T-helper 1 cell treated with Interleukin-12 subunit alpha and Interleukin-12 subunit beta and Interleukin-4 antibody, amounts not matched to agents 30 μg/mL and 1 μg/mL, for 36 hours (primary cell): ENCODE measurements at regions not wholly inside any gene's neighbourhood (a gene's known extent, or its start where the extent isn't known, plus 50 kb on each side); places are given as distances from the start of the nearest gene placed in this dataset.

Experiments used
- H3K27ac Mint-ChIP-seq: one replicate; pipeline ENCODE4 v1.8.0; 2021; ENCODE audit warnings: mild to moderate bottlenecking, mixed read lengths
- H3K27me3 Mint-ChIP-seq: one replicate; pipeline ENCODE4 v1.8.0; 2021; ENCODE audit warnings: low read depth, mixed read lengths
- H3K36me3 Mint-ChIP-seq: one replicate; pipeline ENCODE4 v1.8.0; 2021; ENCODE audit warnings: low read depth, mixed read lengths
- H3K4me1 Mint-ChIP-seq: one replicate; pipeline ENCODE4 v1.8.0; 2021; ENCODE audit warnings: low read depth, mixed read lengths
- H3K4me3 Mint-ChIP-seq: one replicate; pipeline ENCODE4 v1.8.0; 2021; ENCODE audit warnings: mild to moderate bottlenecking, moderate library complexity, mixed read lengths
- H3K9me3 Mint-ChIP-seq: one replicate; pipeline ENCODE4 v1.8.0; 2021; ENCODE audit warnings: mixed read lengths

DNA sequence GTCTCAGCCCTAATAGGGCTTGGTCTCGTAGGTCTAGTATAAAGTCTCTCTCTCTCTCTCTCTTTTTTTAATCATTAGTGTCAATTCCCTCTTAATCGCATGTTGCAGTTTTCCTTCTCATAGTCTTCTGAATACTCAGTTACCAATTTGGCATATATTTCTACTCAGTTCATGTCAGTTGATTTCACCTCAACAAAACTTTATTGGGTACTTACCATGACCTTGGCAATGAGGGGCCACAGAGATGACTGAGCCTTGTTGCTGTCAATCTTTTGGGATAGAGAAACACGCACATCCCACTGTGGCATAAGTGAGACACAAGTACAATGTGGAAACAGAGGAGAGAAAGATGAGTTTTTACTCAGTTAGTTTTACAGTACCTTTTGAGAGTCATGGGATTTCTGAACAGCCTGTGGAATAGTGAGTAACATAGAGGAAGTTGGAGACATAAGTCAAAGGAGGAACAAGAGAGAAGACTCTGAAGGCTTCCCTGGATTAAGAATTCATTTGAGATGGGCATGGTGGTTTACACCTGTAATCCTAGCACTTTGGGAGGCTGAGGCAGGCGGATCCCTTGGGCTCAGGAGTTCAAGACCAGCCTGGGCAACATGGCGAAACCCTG is 150.2 kb upstream of the CBLB start:
- no peaks in the 10 kb centered on the region for H3K4me1 Mint-ChIP-seq
- H3K27me3 Mint-ChIP-seq, result no peaks in the 10 kb centered on the region
- H3K4me3 Mint-ChIP-seq, result no peak overlapping the region
- H3K9me3 Mint-ChIP-seq, result peaks cover 14% of the 10 kb centered on the region
- H3K36me3 Mint-ChIP-seq, result peaks cover 5% of the 10 kb centered on the region
- H3K27ac Mint-ChIP-seq, result no peak overlapping the region

GRCh38 chr3:106022913-106023312 is 154.1 kb upstream of the CBLB start:
- Mint-ChIP-seq H3K4me3 (no peak overlapping the region), H3K27ac (no peak overlapping the region), H3K36me3 (peaks cover 7% of the 10 kb centered on the region), H3K4me1 (no peaks in the 10 kb centered on the region), H3K9me3 (peaks cover 10% of the 10 kb centered on the region), H3K27me3 (no peaks in the 10 kb centered on the region)

GRCh38 chr3:106025151-106025722 is 156.4 kb upstream of the CBLB start:
- Mint-ChIP-seq H3K9me3 (peaks cover 4% of the 10 kb centered on the region), H3K27me3 (no peaks in the 10 kb centered on the region), H3K36me3 (peaks cover 3% of the 10 kb centered on the region), H3K4me3 (no peak overlapping the region), H3K27ac (no peak overlapping the region), H3K4me1 (no peaks in the 10 kb centered on the region)

DNA sequence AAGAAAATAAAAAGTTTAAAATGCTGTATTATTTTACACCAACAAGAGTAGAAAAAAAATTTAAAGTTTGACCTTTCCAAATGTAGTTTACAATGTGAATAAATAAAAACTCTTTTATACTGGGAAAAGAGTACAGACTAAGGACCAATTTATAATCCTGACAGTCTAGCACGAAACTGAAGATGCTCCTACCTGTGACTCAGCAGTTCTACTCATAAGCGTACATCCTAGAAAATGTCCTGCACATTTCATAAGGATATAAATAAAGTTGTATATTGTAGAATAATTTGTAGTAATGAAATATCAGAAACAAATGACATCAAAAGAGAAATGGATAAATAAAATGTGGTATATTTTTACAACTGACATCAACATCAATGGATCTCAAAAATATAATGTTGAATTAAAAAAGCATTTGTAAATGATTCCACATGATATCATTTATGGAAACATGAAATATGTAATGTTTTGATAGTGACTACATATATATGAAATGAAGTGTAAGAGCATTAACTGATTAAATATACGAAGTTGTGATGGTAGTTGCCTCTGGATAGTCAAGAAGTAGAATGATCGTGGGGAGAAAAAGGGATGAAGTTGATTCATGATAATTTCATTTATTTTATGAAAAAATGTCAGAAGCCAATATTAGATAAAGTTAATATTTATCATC is 161.3 kb upstream of the CBLB start:
- peaks cover 2% of the 10 kb centered on the region for H3K36me3 Mint-ChIP-seq
- H3K4me3 Mint-ChIP-seq, result no peak overlapping the region
- no peaks in the 10 kb centered on the region for H3K27me3 Mint-ChIP-seq
- H3K27ac Mint-ChIP-seq, result no peak overlapping the region
- peaks cover 5% of the 10 kb centered on the region for H3K4me1 Mint-ChIP-seq
- peaks cover 6% of the 10 kb centered on the region for H3K9me3 Mint-ChIP-seq

DNA sequence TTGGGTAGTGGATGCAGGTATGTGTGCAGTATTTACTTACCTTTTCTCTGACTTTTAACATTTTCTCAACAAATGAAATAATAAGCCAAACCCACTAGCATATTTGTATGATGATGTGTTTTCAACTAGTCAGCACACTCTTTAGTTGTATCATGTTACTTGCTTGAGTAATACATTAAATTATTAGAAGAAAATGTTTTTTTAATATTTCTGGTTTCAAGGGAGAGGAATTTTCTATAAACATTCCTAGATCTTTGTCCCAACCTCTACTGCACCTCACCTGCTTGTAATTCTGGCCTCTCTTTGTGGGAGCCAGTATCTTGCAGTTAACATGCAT is 161.8 kb upstream of the CBLB start:
- H3K36me3 Mint-ChIP-seq, result peaks cover 2% of the 10 kb centered on the region
- H3K27ac Mint-ChIP-seq, result no peak overlapping the region
- H3K9me3 Mint-ChIP-seq, result peaks cover 6% of the 10 kb centered on the region
- no peaks in the 10 kb centered on the region for H3K27me3 Mint-ChIP-seq
- H3K4me1 Mint-ChIP-seq, result peaks cover 5% of the 10 kb centered on the region
- no peak overlapping the region for H3K4me3 Mint-ChIP-seq

GRCh38 chr3:106032479-106032878 is 163.7 kb upstream of the CBLB start:
- H3K4me3 Mint-ChIP-seq, result no peak overlapping the region
- peaks cover 5% of the 10 kb centered on the region for H3K4me1 Mint-ChIP-seq
- no peak overlapping the region for H3K27ac Mint-ChIP-seq
- no peaks in the 10 kb centered on the region for H3K36me3 Mint-ChIP-seq
- peaks cover 6% of the 10 kb centered on the region for H3K9me3 Mint-ChIP-seq
- H3K27me3 Mint-ChIP-seq, result no peaks in the 10 kb centered on the region

GRCh38 chr3:106033654-106034053 is 164.8 kb upstream of the CBLB start:
- H3K4me1 Mint-ChIP-seq, result peaks cover 5% of the 10 kb centered on the region

GRCh38 chr3:106034313-106034712 is 165.5 kb upstream of the CBLB start:
- Mint-ChIP-seq H3K27ac (no peak overlapping the region), H3K4me3 (no peak overlapping the region), H3K9me3 (peaks cover 7% of the 10 kb centered on the region), H3K4me1 (peaks cover 5% of the 10 kb centered on the region), H3K27me3 (no peaks in the 10 kb centered on the region), H3K36me3 (no peaks in the 10 kb centered on the region)

More at GRCh38 chr3:106033654-106034053, 164.8 kb upstream of the CBLB start:
- no peak overlapping the region for H3K4me3 Mint-ChIP-seq
- H3K9me3 Mint-ChIP-seq, result peaks cover 7% of the 10 kb centered on the region
- H3K27ac Mint-ChIP-seq, result no peak overlapping the region
- no peaks in the 10 kb centered on the region for H3K36me3 Mint-ChIP-seq
- H3K27me3 Mint-ChIP-seq, result no peaks in the 10 kb centered on the region

DNA sequence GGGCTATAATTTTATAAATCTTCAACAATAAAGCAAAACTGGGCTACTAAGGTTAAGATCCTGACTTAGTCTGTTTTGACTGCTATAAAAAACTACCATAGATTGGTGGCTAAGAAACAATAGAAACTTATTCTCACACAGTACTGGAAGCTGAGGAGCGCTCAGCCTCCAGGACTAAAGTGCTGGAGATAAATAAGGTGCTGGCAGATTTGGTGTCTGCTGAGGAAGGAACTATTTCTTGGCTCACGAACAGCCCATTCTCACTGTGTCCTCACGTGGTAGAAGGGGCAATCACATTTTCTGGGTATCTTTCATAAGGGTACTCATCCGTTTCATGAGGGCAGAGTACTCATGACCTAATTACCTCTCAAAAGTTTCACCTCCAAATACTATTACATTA is 166.8 kb upstream of the CBLB start:
- H3K36me3 Mint-ChIP-seq, result peaks cover 2% of the 10 kb centered on the region
- no peak overlapping the region for H3K4me3 Mint-ChIP-seq
- H3K9me3 Mint-ChIP-seq, result peaks cover 15% of the 10 kb centered on the region
- H3K4me1 Mint-ChIP-seq, result peaks cover 7% of the 10 kb centered on the region
- H3K27me3 Mint-ChIP-seq, result no peaks in the 10 kb centered on the region
- no peak overlapping the region for H3K27ac Mint-ChIP-seq

GRCh38 chr3:106036696-106037095 is 167.9 kb upstream of the CBLB start:
- Mint-ChIP-seq H3K27me3 (no peaks in the 10 kb centered on the region), H3K4me1 (peaks cover 7% of the 10 kb centered on the region), H3K27ac (no peak overlapping the region), H3K9me3 (peaks cover 15% of the 10 kb centered on the region), H3K36me3 (peaks cover 2% of the 10 kb centered on the region), H3K4me3 (no peak overlapping the region)

DNA sequence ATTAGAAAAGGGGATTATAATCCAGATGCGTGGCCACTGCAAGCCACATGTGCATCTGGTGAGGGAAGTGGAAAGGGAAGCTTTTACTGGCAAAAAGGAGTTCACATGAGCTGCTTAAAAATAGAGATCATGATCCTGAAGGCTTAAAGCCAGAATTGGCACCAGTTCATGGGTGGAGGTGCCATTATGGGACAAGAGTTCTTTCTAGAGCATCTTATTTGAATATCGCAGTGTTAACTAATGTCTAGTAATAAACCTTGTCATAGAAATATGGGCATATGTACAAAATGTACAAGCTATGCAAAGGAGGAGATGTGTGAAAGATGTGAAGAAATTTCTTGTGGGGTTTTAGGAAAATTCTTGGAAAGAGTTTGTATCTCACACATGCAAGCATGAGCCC is 178.4 kb upstream of the CBLB start:
- Mint-ChIP-seq H3K4me1 (peaks cover 5% of the 10 kb centered on the region), H3K9me3 (peaks cover 29% of the 10 kb centered on the region), H3K27me3 (no peaks in the 10 kb centered on the region), H3K4me3 (no peak overlapping the region), H3K27ac (no peak overlapping the region), H3K36me3 (peaks cover 12% of the 10 kb centered on the region)

DNA sequence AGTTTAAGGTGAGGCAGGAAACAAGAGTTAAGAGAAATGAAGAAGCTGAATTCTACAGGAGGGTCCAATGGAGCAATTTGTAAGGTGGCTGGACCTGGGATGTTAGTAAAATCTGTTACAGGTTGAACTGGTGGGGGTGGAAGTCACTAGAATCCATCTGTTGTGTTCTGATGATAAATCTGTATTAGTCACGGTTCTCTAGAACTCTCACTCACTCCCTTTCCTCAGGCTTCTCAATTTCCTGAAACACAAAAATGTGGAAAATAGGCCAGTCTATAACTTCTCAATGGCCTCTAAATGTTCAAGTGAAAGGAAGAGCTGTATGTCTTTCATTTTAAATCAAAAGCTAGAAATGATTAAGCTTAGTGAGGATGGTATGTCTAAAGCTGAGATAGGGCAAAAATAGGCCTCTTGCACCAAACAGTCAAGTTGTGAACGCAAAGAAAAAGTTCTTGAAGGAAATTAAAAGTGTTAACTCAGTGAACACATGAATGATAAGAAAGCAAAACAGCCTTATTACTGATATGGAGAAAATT is 180.2 kb upstream of the CBLB start:
- H3K27ac Mint-ChIP-seq, result no peak overlapping the region
- H3K9me3 Mint-ChIP-seq, result peaks cover 31% of the 10 kb centered on the region
- H3K27me3 Mint-ChIP-seq, result no peaks in the 10 kb centered on the region
- H3K4me1 Mint-ChIP-seq, result peaks cover 5% of the 10 kb centered on the region
- peaks cover 12% of the 10 kb centered on the region for H3K36me3 Mint-ChIP-seq
- no peak overlapping the region for H3K4me3 Mint-ChIP-seq

DNA sequence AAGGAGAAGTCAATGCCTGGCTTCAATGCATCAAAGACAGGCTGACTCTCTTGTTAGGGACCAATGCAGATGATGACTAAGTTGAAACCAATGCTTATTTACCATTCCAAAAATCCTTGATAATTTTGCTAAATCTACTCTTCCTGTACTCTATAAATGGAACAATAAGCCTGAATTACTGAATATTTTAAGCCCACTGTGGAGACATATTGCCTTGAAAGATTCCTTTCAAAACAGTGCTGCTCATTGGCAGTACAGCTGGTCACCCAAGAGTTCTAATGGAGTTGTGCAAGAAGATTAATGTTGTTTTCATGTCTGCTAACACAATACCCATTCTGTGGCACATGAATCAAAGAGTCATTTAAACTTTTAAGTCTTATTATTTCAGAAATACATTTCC is 181.0 kb upstream of the CBLB start:
- peaks cover 5% of the 10 kb centered on the region for H3K4me1 Mint-ChIP-seq
- peaks cover 12% of the 10 kb centered on the region for H3K36me3 Mint-ChIP-seq
- no peak overlapping the region for H3K27ac Mint-ChIP-seq

GRCh38 chr3:106056931-106057330 is 188.1 kb upstream of the CBLB start:
- Mint-ChIP-seq H3K36me3 (peaks cover 8% of the 10 kb centered on the region), H3K4me1 (peaks cover 2% of the 10 kb centered on the region), H3K9me3 (peaks cover 19% of the 10 kb centered on the region), H3K27me3 (no peaks in the 10 kb centered on the region), H3K27ac (no peak overlapping the region), H3K4me3 (no peak overlapping the region)

More for the DNA sequence above, 181.0 kb upstream of the CBLB start:
- H3K27me3 Mint-ChIP-seq, result no peaks in the 10 kb centered on the region
- peaks cover 32% of the 10 kb centered on the region for H3K9me3 Mint-ChIP-seq
- H3K4me3 Mint-ChIP-seq, result no peak overlapping the region

- Mint-ChIP-seq H3K4me3 (no peak overlapping the region), H3K27ac (no peak overlapping the region), H3K9me3 (peaks cover 23% of the 10 kb centered on the region), H3K4me1 (peaks cover 2% of the 10 kb centered on the region), H3K36me3 (peaks cover 10% of the 10 kb centered on the region), H3K27me3 (no peaks in the 10 kb centered on the region)
Measured at GRCh38 chr3:106058475-106058874, 189.7 kb upstream of the CBLB start.
